Epidermal melanocyte (primary cell): ENCODE measurements at regions not wholly inside any gene's neighbourhood (a gene's known extent, or its start where the extent isn't known, plus 50 kb on each side); places are given as distances from the start of the nearest gene placed in this dataset.
"Not testable (repeated sequence)": the region's sequence is repeated elsewhere in the genome, so short reads cannot be mapped to it uniquely, and the experiment has no call there.

ENCODE experiments used
- DNase-seq: peaks from one replicate; pipeline ENCODE4 v3.0.0; 2011; ENCODE audit warnings: low spot score; ENCODE audit not compliant: insufficient read length

- DNase-seq = not testable (repeated sequence)
These were observed 114.8 kb upstream of the GNAI1 start for GRCh38 chr7:80019809-80020207.

GRCh38 chr7:80018941-80019808, 115.5 kb upstream of the GNAI1 start:
- DNase-seq = no peak

- DNase-seq = no peak
These were observed 117.4 kb upstream of the GNAI1 start for GRCh38 chr7:80017101-80017698.

- no peak for DNase-seq
These were observed 120.1 kb upstream of the GNAI1 start for GRCh38 chr7:80014511-80014910.

- no peak for DNase-seq
These were observed 126.6 kb upstream of the GNAI1 start for GRCh38 chr7:80008039-80008438.

GRCh38 chr7:80002865-80003264, 131.8 kb upstream of the GNAI1 start:
- DNase-seq = no peak

- no peak for DNase-seq
These were observed 136.3 kb upstream of the GNAI1 start for GRCh38 chr7:79998363-79998762.

GRCh38 chr7:79997345-79997744, 137.3 kb upstream of the GNAI1 start:
- no peak for DNase-seq

- not testable (repeated sequence) for DNase-seq
These were observed 138.9 kb upstream of the GNAI1 start for GRCh38 chr7:79995741-79996140.

GRCh38 chr7:79988653-79989052, 146.0 kb upstream of the GNAI1 start:
- no peak for DNase-seq

GRCh38 chr7:79984210-79984609, 150.4 kb upstream of the GNAI1 start:
- DNase-seq = no peak

- DNase-seq = no peak
These were observed 152.4 kb upstream of the GNAI1 start for GRCh38 chr7:79982141-79982770.

GRCh38 chr7:79980376-79980775, 154.3 kb upstream of the GNAI1 start:
- no peak for DNase-seq

- no peak for DNase-seq
These were observed 155.2 kb upstream of the GNAI1 start for GRCh38 chr7:79979437-79979836.

GRCh38 chr7:79977481-79977880, 157.2 kb upstream of the GNAI1 start:
- no peak for DNase-seq

- not testable (repeated sequence) for DNase-seq
These were observed 158.0 kb upstream of the GNAI1 start for GRCh38 chr7:79976711-79977020.

- DNase-seq = not testable (repeated sequence)
These were observed 158.5 kb upstream of the GNAI1 start for GRCh38 chr7:79975986-79976710.

- DNase-seq = no peak
These were observed 161.2 kb upstream of the GNAI1 start for GRCh38 chr7:79973455-79973854.

- no peak for DNase-seq
These were observed 163.6 kb upstream of the GNAI1 start for GRCh38 chr7:79971058-79971457.

GRCh38 chr7:79968894-79969293, 165.7 kb upstream of the GNAI1 start:
- no peak for DNase-seq

- no peak for DNase-seq
These were observed 166.5 kb upstream of the GNAI1 start for GRCh38 chr7:79968077-79968648.

- no peak for DNase-seq
These were observed 168.7 kb upstream of the GNAI1 start for GRCh38 chr7:79965946-79966345.
